ENCODE measurements at regions not wholly inside any gene's neighbourhood (a gene's known extent, or its start where the extent isn't known, plus 50 kb on each side); places are given as distances from the start of the nearest gene placed in this dataset.
A peak's percentile ranks its signal among the peaks of the same experiment; 100 is the strongest.

DNA sequence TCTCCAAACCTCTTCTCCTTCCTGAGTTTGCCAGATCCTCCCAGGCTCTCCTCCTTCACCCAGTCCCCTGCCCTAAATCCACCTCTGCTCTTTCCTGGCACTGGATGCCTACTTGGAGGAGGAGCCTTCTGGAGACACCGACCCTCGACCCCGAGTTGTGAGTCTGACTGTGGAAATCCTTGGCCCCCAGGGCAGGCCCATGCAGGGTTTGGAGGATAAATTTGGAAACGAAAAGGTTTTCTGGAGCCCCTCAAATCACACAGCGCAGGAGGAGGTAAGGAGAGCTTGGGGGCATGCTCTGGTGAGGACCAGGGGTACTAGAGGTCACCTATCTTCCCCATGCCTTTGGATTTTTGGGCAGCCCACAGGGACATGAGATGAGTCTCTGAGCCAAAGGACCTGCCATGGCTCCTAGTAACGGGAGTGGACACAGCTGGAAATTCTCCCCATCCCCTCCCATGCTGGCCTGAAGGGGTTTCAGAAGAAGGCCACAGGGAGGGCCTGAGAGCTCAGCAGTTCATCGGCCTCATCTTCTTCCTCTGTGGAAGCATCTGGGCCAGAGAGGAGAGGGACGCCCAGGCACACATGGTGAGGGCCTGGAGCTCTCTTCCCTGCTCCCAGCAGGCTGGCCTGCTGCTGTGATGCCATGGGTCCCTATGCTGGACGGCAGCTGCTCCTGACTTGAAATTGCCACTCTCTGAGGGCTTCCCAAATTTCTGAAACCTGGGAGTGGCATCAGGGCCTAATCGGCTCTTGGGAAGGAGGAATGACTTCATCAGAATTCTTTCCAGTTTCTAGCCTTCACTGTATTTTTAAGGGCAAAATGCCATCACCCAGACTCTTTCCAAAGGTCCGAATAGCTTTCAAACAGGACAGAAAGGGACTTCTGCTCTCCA lies 68.6 kb upstream of the ITGA11 start:
- DNase-seq (ENCODE audit: low read depth in 2 of 2): no peak

DNA sequence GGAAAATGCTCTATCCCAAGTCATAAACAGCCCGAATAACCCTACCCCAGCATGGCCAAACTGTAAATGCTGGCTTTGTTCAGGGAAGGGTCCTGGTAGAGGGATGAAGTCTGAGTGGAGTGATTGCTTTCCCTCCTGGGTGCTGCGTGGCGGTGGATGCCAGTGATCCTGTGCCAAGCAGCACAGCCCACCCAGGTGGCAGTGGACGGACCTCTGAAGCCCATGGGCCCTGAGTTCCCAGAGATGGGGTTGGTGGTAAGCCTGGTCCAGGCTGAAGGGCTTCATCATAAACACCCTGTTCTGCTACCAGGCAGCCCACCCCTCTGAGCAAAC lies 69.3 kb upstream of the ITGA11 start:
- no peak for DNase-seq (ENCODE audit: low read depth in 2 of 2)

DNA sequence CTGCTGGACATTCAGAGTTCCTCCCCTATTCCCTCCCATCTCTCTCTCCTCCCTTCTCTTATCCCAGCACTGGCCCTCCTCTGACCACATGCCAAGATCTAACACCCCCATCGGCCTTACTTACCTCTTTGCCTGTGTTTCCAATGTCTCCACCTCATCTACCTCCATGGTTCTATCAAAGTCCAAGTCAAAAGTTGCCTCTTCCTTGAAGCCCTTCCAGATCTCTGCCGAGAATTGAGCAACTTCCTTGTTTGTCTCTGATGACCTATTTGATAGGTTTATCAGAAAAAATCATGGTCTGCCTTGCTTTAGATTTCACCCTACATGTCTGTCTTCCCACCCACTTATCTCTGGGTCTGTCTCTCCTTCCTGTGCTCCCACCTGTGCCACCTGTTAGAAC lies 69.7 kb upstream of the ITGA11 start:
- no peak for DNase-seq (ENCODE audit: low read depth in 2 of 2)

DNA sequence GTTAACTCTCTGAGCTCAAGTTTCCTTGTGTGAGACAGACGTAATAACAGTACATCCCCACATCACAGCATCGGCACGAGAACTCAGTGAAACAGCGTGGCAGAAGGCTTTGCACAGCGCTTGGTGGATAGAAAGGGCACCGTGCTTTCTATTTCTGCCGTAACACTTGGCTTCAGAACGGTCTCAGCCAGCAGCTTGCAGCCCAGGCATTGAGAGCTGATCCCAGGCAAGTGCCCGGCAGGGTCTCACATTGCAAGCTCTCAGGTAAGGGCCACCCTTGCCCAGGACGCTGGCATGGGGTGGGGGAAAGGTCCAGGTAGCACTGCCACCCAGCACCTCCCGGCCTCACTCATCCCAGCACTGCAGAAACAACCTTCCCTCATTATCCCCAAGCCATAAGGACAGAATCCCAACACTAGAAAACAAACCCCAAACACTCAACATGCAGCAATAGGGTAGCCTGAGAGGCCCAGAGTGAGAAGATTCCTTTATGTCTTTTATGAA lies 70.5 kb upstream of the ITGA11 start:
- no peak for DNase-seq (ENCODE audit: low read depth in 2 of 2)

DNA sequence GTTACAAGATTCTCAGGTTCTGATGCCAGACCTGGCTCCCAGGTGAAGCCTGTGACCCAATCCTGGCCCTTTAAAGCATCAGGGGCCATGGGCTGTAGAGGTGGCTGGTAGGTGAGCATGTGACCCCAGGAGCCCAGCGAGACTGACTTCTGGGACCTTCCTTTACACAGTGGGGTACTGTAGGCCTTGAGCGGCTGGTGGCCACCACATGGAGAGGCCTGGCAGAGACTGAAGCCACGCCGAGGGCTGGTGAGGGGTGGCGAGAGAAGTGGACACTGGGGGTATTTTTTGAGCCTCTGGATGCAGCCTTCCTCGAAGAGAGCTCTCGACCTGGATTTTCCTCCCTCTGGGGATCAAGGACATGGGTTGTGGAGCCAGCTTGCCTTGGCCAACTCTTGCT lies 71.2 kb upstream of the ITGA11 start:
- no peak for DNase-seq (ENCODE audit: low read depth in 2 of 2)

DNA sequence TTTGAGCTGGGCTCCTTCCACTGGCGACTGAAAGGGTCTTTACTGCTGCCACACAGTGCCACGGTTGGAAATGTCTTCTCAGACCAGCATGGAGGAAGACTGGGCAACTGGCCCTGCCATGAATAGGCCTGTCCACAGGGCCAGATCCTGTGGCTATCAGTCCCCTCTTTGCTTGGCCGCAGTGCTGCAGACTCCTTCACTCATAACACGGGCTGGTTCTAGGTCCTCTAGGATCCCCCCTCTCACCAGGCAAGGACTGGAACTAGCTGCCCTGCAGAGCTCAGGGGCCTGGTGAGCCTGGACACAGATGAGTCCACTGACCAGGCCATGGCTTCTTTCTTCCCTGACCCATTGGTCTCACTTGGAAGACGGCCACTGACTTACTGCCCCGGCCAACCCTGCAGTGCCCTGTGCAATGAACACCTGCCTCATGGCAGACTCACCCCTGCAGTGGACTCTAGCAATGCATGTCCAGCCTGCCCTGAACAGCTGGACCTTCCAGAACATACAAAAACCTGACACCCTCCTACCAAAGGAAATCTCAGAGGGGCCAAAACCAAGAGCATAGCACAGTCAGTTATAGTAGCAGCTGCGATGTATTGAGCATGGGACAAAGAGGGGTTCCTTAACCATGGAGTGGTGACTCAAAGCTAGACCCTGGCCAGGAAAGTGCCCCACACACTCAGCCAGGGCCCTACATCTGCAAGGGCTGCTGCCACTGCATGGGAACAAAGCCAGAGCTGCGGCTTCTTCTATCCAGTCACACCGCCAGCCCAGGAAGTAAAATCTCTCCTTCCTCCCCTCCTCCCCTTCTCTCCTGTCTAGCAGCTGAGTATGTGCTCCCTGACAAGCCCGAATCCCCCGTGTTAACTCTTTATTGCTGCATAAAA lies 72.1 kb upstream of the ITGA11 start:
- DNase-seq (ENCODE audit: low read depth in 2 of 2): no peak

DNA sequence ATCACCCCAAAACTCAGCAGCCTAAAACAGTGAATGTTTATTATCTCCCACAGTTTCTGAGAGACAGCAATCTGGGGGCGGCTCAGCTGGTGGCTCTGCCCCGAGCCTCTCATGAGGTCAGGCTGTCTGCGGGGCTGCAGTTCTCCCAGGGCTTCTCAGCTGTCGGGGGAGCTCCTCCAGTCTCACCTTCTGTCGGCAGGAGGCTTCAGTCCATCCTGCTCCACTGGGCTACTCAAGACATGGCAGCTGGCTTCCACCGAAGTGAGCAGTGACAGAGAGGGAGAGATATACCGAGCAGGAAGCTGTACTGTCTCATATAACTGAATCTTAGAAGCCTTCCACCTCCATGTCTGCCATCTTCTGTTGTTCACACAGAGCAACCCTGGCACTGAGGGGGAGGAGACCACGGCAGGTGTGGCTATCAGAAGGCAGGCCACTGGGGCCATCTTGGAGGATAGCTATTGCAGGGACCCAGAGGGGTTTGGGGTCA lies 72.8 kb upstream of the ITGA11 start:
- DNase-seq (ENCODE audit: low read depth in 2 of 2): no peak

DNA sequence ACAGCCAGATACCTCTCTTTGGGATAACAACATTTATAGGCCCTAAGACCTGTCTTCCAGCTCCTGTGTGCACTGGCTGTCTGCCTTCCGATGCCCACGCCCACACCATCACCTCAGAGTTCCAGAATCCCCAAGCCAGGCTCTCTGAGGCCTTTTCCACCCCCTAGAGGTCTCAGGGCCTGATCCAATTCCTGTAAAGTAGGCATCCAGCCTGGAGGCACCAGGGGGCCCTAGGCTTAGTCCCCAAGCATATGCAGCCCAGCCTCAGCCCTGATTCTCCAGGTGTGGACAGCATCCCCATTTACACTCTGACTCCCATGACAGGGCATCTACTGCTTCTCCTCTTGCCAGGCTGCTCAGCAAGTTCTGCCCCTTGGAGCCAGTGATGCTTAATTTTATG lies 72.7 kb upstream of the CORO2B start:
- no peak for DNase-seq (ENCODE audit: low read depth in 2 of 2)

DNA sequence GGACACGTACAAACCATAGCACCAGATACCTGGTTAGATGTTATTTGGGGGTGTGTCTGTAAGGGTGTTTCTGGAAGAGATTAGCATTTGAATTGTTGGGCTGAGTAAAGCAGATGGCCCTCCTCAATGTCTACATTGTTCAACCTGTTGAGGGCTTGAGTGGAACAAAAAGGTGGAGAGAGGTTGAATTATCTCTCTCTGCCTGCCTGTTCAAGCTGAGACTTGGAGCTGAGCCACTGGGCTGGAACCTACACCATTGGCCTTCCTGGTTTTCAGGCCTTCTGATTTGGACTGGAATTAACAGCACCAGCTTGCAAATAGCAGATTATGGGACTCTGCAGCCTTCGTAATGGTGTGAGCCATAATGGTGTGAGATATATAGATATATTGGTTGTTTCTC lies 71.3 kb upstream of the CORO2B start:
- no peak for DNase-seq (ENCODE audit: low read depth in 2 of 2)

DNA sequence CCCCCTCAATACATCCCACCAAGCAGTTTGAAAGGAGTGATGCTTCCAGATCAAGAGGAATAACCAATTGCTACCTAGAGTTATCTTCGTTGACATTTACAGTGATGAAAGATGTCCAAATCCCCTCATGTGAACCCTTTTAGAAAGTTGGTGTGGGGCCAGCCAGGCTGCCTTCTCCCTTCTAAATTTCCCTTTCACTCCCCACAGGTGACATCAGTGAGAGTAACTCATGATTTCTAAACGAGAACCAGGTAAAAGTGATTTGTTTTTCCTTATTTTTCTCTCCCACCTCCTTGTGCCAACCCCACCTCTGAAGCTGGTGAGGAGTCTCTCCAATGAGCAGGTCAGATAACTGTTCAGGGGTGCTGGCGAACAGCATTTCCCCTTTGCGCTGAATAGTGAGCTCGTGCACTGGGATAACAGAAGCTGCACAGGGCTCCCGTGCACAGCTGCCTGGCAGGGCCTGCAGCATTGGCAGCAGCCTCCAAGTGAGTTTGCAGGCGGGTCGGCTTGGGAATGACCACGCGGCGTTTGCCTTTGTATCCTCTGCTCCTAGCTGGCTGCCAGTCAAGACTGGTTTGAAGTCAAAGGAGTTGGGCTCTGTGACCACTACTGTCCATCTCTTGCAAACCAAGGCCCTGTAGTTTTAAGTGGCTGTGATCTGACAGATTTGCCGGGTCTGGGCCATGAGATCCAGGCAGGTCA lies 70.2 kb upstream of the CORO2B start:
- no peak for DNase-seq (ENCODE audit: low read depth in 2 of 2)

DNA sequence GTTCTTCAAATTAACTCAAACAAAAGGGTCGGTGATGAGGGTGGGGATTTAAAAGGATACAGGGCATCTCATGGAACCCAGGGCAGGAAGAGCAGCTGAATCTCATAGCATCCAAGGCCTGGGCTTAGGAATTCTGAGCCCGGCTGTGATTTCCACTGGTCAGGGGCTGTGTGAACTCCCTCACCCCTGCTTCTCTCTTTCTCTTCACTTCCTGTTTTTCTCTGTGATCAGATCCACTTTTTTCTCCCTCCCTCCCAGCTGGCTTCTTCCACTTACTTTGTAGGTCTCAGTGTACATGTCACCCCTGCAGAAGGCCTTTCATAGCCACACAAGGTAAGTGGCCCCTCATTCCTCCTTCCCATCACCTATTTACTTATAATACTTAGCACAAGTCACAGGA lies 68.2 kb upstream of the CORO2B start:
- peak in 1 of 2 donors; percentile 36 for DNase-seq (ENCODE audit: low read depth in 2 of 2)

DNA sequence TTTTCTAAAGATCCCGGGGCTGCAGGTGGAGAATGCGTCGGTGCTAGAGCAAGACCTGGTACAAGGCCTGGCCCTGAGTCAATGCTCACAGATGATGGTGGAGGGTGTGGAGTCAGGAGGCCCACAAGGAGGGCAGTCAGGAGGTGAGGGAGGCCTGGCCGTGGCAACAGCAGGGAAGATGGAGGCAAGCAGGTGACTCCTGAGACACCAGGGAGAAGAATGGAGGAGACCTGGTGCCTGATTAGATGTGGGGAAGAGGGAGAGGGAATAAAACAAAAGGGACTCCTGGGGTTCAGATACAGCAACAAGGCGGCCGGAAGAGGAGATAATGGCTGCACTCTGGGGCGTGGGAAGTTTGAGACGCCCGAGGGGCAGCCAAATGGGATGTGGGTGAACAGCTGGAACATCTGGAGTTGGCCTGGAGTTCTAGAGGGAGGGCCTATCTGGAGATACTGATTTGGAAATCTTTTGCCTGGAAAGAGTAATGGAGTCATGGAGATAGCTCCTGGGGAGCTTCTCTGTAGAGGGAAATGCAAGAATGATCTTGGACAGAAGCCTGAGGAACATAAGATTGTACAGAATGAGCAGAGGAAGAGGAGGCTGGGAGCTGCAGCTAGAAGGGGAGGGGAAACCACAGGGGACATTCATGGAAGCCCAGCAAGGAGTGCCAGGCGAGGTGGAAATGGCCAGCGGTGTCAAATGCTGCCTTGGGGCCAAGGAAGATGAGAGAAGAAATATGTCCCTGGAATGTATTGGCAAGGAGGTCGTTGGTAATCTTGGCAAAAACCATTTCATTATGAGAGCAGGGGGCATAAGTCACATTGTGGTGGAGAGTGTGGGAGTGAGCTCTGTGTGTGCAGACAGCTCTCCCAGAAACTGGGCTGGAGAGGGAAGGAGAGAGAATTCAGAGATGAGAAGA lies 67.5 kb upstream of the CORO2B start:
- DNase-seq (ENCODE audit: low read depth in 2 of 2): no peak

DNA sequence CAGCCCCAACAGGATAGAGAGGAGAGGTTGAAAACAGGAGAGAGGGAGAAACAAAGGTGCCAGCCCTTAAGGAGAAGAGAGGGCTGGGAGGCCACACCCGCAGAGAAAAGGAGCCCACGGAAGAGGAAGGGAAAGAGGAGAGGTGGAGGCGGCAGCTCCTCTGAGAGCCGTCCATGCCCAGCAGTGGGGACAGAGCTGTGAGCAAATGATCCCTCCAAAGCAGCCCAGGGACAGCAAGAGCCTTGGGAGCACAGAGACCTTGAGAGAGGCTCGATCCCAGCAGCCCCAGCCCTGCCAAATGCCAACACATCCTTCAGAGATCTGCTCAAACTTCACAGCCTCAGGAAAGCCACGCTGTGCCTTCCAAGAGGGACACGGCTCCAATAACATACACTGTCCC lies 66.7 kb upstream of the CORO2B start:
- DNase-seq (ENCODE audit: low read depth in 2 of 2): no peak

DNA sequence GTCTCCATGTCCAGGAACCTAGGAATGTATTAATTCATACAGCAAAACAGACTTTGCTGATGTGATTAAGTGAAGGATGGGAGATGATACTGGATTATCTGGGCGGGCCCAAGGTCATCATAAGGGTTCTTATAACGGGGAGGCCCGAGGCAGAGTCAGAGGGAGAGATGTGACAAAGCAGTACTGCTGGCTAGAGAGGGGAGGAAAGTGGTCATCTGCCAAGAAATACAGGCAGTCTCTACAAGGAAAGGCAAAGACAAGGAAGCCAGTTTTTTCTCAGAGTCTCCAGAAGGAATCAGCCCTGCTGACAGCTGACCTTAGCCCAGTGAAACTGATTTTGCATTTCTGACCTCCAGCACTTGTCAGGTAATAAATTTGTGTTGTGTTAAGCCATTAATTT lies 66.2 kb upstream of the CORO2B start:
- no peak for DNase-seq (ENCODE audit: low read depth in 2 of 2)

DNA sequence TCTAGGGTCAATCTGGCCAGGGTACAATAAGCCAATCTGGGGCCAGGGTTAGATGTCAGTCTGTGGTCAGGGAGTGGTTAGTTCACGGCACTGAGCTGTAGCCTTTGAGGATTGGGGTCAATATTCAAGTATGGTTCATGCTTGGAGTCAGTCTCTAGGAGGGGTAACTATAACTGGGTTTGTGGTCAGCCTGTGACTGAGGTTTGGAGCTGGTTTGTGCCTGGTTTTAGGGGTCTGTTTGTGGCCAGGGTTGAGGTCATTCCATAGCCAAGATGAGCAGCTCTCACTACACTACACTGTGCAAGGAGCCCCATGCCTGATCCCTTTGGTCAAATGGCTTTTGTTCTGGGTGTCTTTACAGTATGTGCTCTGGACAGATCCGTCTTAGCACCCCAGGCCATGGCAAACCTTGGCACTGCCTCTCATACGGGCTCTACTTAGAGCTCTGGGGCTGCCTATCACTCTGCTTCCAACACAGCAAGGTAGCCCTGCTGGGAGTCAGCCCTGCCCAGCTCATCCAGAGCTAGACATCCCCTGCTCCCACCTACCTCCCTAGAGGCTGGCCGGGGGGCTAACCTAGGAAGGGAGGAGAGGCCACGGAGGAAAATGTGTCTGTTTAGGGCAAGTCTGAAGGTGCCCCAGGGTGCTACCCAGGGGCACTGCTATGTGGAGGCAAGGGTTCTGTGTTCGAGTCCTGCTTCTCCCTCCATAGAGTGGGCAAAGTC lies 63.3 kb upstream of the CORO2B start:
- no peak for DNase-seq (ENCODE audit: low read depth in 2 of 2)

DNA sequence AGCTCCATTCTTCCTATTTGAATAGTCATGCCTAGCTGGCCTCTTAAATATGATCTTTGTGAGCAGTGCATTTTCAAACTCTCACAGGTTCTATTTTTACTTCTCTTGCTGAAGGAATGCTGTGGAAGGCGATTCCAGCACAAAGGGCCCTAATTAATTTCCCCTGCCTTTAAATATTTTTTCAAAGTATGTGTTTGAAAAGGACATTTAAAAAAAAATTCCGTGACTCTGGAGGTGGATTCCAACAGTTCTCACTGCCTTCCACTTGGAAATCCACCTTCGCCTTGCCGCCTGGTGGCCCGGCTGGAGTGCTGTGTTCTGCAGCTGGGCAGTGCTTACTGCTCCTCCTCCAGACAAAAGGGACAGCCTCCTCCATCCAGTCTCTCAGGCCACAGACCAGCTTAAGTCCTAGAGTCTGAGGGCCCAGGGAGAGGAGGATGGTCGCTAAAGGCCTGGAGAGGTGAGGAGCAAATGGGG lies 61.5 kb upstream of the CORO2B start:
- DNase-seq (ENCODE audit: low read depth in 2 of 2): no peak

DNA sequence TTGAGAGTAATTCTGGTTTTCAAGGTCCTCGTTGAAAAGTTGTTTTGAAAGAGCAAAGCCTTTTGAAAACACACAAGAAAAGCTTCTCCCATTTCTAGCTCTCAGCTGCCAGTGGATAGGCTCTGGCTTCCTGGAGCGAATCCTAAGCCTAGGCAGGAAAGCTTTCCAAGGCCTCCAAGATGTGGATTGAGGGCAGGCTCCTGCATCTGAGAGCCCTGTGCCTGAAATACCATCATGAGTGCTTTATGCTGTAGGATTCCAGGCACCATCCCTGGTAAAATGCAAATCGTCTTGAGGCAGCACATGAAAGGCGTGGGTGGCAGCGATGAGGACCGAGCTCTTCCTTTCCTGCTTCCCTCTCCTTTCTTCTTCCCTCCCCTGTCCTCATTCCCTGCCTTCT lies 60.7 kb upstream of the CORO2B start:
- no peak for DNase-seq (ENCODE audit: low read depth in 2 of 2)

DNA sequence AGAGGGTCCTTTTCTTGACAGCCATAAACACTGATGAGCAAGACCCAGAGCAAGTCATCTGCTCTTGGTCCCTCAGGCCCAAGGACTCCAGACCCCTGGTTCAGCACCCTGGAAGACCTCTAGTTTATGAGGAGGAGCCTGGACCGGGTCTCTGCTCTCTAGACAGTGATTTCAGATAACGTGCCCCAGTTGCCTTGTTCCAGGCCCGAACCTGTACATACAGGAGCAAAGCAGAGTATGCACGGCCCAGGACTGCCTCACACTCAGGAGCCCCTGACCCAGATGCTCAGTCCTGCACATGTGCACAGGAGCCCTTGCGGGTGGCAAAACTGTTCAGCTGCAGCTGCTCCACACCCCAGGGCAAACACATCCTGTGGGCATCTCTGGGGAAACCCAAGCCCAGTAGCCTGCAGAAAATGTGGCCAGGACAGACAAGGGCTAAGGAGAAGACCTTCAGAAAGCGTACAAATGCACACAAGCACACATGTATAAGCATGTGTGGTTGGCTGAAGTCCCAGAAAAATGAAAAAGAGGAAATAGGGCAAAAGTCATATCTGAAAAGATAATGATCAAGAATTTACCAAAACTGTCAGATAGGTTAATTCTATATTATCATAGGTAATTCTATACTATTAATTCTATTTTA lies 59.9 kb upstream of the CORO2B start:
- no peak for DNase-seq (ENCODE audit: low read depth in 2 of 2)
